GM18520 (cell line): ENCODE measurements at regions not wholly inside any gene's neighbourhood (a gene's known extent, or its start where the extent isn't known, plus 50 kb on each side); places are given as distances from the start of the nearest gene placed in this dataset.
"Not testable (repeated sequence)": the region's sequence is repeated elsewhere in the genome, so short reads cannot be mapped to it uniquely, and the experiment has no call there.

Experiments
- ATAC-seq: cut with Tn5 transposase; IDR thresholded peaks from one replicate; pipeline ENCODE4 v1.9.1; 2021; ENCODE audit not compliant: unreplicated experiment

GRCh38 chr13:22993148-22993547, 187.6 kb upstream of the SGCG start:
- ATAC-seq: no peak

- ATAC-seq: no peak
Observed at GRCh38 chr13:23003446-23003845, 177.3 kb upstream of the SGCG start.

- no peak for ATAC-seq
Observed at GRCh38 chr13:23007426-23007825, 173.4 kb upstream of the SGCG start.

- ATAC-seq: no peak
Observed at GRCh38 chr13:23018143-23018542, 162.6 kb upstream of the SGCG start.

- ATAC-seq: peak; percentile 98
Observed at GRCh38 chr13:23020246-23020843, 160.4 kb upstream of the SGCG start.

- no peak for ATAC-seq
Observed at GRCh38 chr13:23021906-23022305, 158.9 kb upstream of the SGCG start.

GRCh38 chr13:23022704-23023103, 158.1 kb upstream of the SGCG start:
- no peak for ATAC-seq

- no peak for ATAC-seq
Observed at GRCh38 chr13:23025864-23026608, 154.7 kb upstream of the SGCG start.

- no peak for ATAC-seq
Observed at GRCh38 chr13:23039266-23039935, 141.4 kb upstream of the SGCG start.

- ATAC-seq: no peak
Observed at GRCh38 chr13:23042181-23042580, 138.6 kb upstream of the SGCG start.

GRCh38 chr13:23044906-23045305, 135.9 kb upstream of the SGCG start:
- ATAC-seq: no peak

- no peak for ATAC-seq
Observed at GRCh38 chr13:23050126-23050525, 130.7 kb upstream of the SGCG start.

GRCh38 chr13:23053711-23054110, 127.1 kb upstream of the SGCG start:
- ATAC-seq: not testable (repeated sequence)

- no peak for ATAC-seq
Observed at GRCh38 chr13:23059173-23059572, 121.6 kb upstream of the SGCG start.

- ATAC-seq: no peak
Observed at GRCh38 chr13:23060959-23061358, 119.8 kb upstream of the SGCG start.

GRCh38 chr13:23067129-23067528, 113.7 kb upstream of the SGCG start:
- no peak for ATAC-seq

- ATAC-seq: no peak
Observed at GRCh38 chr13:23069566-23069965, 111.2 kb upstream of the SGCG start.

GRCh38 chr13:23074075-23074828, 106.5 kb upstream of the SGCG start:
- ATAC-seq: no peak

GRCh38 chr13:23081220-23081619, 99.6 kb upstream of the SGCG start:
- no peak for ATAC-seq

- ATAC-seq: no peak
Observed at GRCh38 chr13:23081901-23082300, 98.9 kb upstream of the SGCG start.

- ATAC-seq: no peak
Observed at GRCh38 chr13:23086968-23087623, 93.7 kb upstream of the SGCG start.
